ENCODE measurements at regions not wholly inside any gene's neighbourhood (a gene's known extent, or its start where the extent isn't known, plus 50 kb on each side); places are given as distances from the start of the nearest gene placed in this dataset.
A peak's percentile ranks its signal among the peaks of the same experiment; 100 is the strongest.

GRCh38 chr6:19755181-19755580 is 82.0 kb upstream of the ID4 start:
- TF ChIP-seq USF1 (IDR thresholded peaks at IDR 0.05) = no peak
- no peak for TF ChIP-seq CEBPB (IDR thresholded peaks at IDR 0.05)
- TF ChIP-seq MAX (IDR thresholded peaks at IDR 0.05) = no peak
- TF ChIP-seq TCF12 (IDR thresholded peaks at IDR 0.05; ENCODE audit: low read depth) = no peak
- no peak for TF ChIP-seq ZBTB7A (IDR thresholded peaks at IDR 0.05; ENCODE audit: low read depth)
- no peak for TF ChIP-seq YY1 (IDR thresholded peaks at IDR 0.05; ENCODE audit: low read depth)
- no peak for TF ChIP-seq RAD21 (IDR thresholded peaks at IDR 0.05; ENCODE audit: low read depth)
- TF ChIP-seq EGR1 (IDR thresholded peaks at IDR 0.05) = no peak
- TF ChIP-seq EP300 (IDR thresholded peaks at IDR 0.05; ENCODE audit: borderline replicate concordance) = no peak
- TF ChIP-seq NFIC (IDR thresholded peaks at IDR 0.05) = no peak

- TF ChIP-seq YY1 (IDR thresholded peaks at IDR 0.05; ENCODE audit: low read depth) (no peak), NFIC (IDR thresholded peaks at IDR 0.05) (no peak), EP300 (IDR thresholded peaks at IDR 0.05; ENCODE audit: borderline replicate concordance) (no peak), TEAD4 (IDR thresholded peaks at IDR 0.05) (peak; percentile 34; the same call in 1 of the 2 replicates), CREB1 (IDR thresholded peaks at IDR 0.05; ENCODE audit: low read depth) (no peak), EGR1 (IDR thresholded peaks at IDR 0.05) (no peak)
These were observed 80.1 kb upstream of the ID4 start for GRCh38 chr6:19757036-19757435.

- TF ChIP-seq EGR1 (IDR thresholded peaks at IDR 0.05) (no peak), MAX (IDR thresholded peaks at IDR 0.05) (no peak), REST (IDR thresholded peaks at IDR 0.05; ENCODE audit: low read depth) (no peak), CEBPB (IDR thresholded peaks at IDR 0.05) (no peak), TAF1 (IDR thresholded peaks at IDR 0.05; ENCODE audit: low read depth) (no peak), NFIC (IDR thresholded peaks at IDR 0.05) (no peak), TEAD4 (IDR thresholded peaks at IDR 0.05) (no peak), RAD21 (IDR thresholded peaks at IDR 0.05; ENCODE audit: low read depth) (no peak), EP300 (IDR thresholded peaks at IDR 0.05; ENCODE audit: borderline replicate concordance) (no peak), CREB1 (IDR thresholded peaks at IDR 0.05; ENCODE audit: low read depth) (no peak)
These were observed 77.9 kb upstream of the ID4 start for GRCh38 chr6:19759117-19759880.

GRCh38 chr6:19761121-19761520 is 76.0 kb upstream of the ID4 start:
- TF ChIP-seq TCF12 (IDR thresholded peaks at IDR 0.05; ENCODE audit: low read depth) (no peak), NFIC (IDR thresholded peaks at IDR 0.05) (no peak), TEAD4 (IDR thresholded peaks at IDR 0.05) (no peak), CEBPB (IDR thresholded peaks at IDR 0.05) (no peak), USF1 (IDR thresholded peaks at IDR 0.05) (0 out of 2 replicates have a peak, but pooled peaks have one; percentile 10), FOXM1 (IDR thresholded peaks at IDR 0.05; ENCODE audit: borderline replicate concordance, low read depth) (no peak), ZBTB7A (IDR thresholded peaks at IDR 0.05; ENCODE audit: low read depth) (no peak)

GRCh38 chr6:19771753-19772336 is 65.3 kb upstream of the ID4 start:
- TF ChIP-seq ZBTB7A (IDR thresholded peaks at IDR 0.05; ENCODE audit: low read depth) (no peak), EP300 (IDR thresholded peaks at IDR 0.05; ENCODE audit: borderline replicate concordance) (no peak), EGR1 (IDR thresholded peaks at IDR 0.05) (no peak), RAD21 (IDR thresholded peaks at IDR 0.05; ENCODE audit: low read depth) (no peak), YY1 (IDR thresholded peaks at IDR 0.05; ENCODE audit: low read depth) (no peak), NFIC (IDR thresholded peaks at IDR 0.05) (no peak), TAF1 (IDR thresholded peaks at IDR 0.05; ENCODE audit: low read depth) (no peak), MAX (IDR thresholded peaks at IDR 0.05) (no peak), TEAD4 (IDR thresholded peaks at IDR 0.05) (no peak), CEBPB (IDR thresholded peaks at IDR 0.05) (no peak), CREB1 (IDR thresholded peaks at IDR 0.05; ENCODE audit: low read depth) (no peak), FOXM1 (IDR thresholded peaks at IDR 0.05; ENCODE audit: borderline replicate concordance, low read depth) (no peak)

- TF ChIP-seq FOXM1 (IDR thresholded peaks at IDR 0.05; ENCODE audit: borderline replicate concordance, low read depth) = no peak
- no peak for TF ChIP-seq RAD21 (IDR thresholded peaks at IDR 0.05; ENCODE audit: low read depth)
- no peak for TF ChIP-seq YY1 (IDR thresholded peaks at IDR 0.05; ENCODE audit: low read depth)
- TF ChIP-seq EP300 (IDR thresholded peaks at IDR 0.05; ENCODE audit: borderline replicate concordance) = no peak
- no peak for TF ChIP-seq ZBTB7A (IDR thresholded peaks at IDR 0.05; ENCODE audit: low read depth)
- no peak for TF ChIP-seq TAF1 (IDR thresholded peaks at IDR 0.05; ENCODE audit: low read depth)
- no peak for TF ChIP-seq REST (IDR thresholded peaks at IDR 0.05; ENCODE audit: low read depth)
- no peak for TF ChIP-seq TEAD4 (IDR thresholded peaks at IDR 0.05)
- no peak for TF ChIP-seq USF1 (IDR thresholded peaks at IDR 0.05)
- no peak for TF ChIP-seq MAX (IDR thresholded peaks at IDR 0.05)
- TF ChIP-seq CREB1 (IDR thresholded peaks at IDR 0.05; ENCODE audit: low read depth) = no peak
- no peak for TF ChIP-seq CEBPB (IDR thresholded peaks at IDR 0.05)
- TF ChIP-seq TCF12 (IDR thresholded peaks at IDR 0.05; ENCODE audit: low read depth) = no peak
- no peak for TF ChIP-seq NFIC (IDR thresholded peaks at IDR 0.05)
- TF ChIP-seq EGR1 (IDR thresholded peaks at IDR 0.05) = no peak
These were observed 64.3 kb upstream of the ID4 start for GRCh38 chr6:19772891-19773290.
